Keratinocyte (primary cell): ENCODE measurements at regions not wholly inside any gene's neighbourhood (a gene's known extent, or its start where the extent isn't known, plus 50 kb on each side); places are given as distances from the start of the nearest gene placed in this dataset.

ENCODE experiments used
- DNase-seq: peaks from one replicate; pipeline ENCODE4 v3.0.0-alpha.2; 2011; ENCODE audit warnings: low read depth, missing footprints, low spot score
- FAIRE-seq: peaks from 2 replicates; lab custom pipeline; 2011; peaks lifted over from hg19 to GRCh38; lab: Jason Lieb, UNC
- H2AFZ ChIP-seq: 2 replicates; pipeline ENCODE4 v1.6.0; 2012; ENCODE audit warnings: low read length, control low read depth, inconsistent platforms; ENCODE audit not compliant: control insufficient read depth
- H3K27ac ChIP-seq: 2 replicates; pipeline ENCODE4 v1.5.1; 2011; ENCODE audit warnings: low read length; ENCODE audit not compliant: control insufficient read depth, insufficient read depth
- H3K27me3 ChIP-seq: 3 replicates; pipeline ENCODE4 v1.6.0; 2011; ENCODE audit warnings: low read length; ENCODE audit not compliant: control insufficient read depth, insufficient read depth; ENCODE audit errors: extremely low read depth
- H3K36me3 ChIP-seq, 2 experiments: 2 replicates in 1 of 2; 3 replicates in 1 of 2; pipeline ENCODE4 v1.5.1; 2011; ENCODE audit warnings: low read length in 2 of 2, mild to moderate bottlenecking in 1 of 2; ENCODE audit not compliant: control insufficient read depth in 2 of 2, insufficient read depth in 2 of 2; ENCODE audit errors: extremely low read depth in 1 of 2
- H3K4me1 ChIP-seq: 3 replicates; pipeline ENCODE4 v1.5.1; 2011; ENCODE audit warnings: low read length; ENCODE audit not compliant: control insufficient read depth, insufficient read depth; ENCODE audit errors: extremely low read depth
- H3K4me2 ChIP-seq: 3 replicates; pipeline ENCODE4 v1.6.0; 2011; ENCODE audit warnings: low read depth, low read length; ENCODE audit not compliant: control insufficient read depth, insufficient read depth; ENCODE audit errors: extremely low read depth
- H3K4me3 ChIP-seq, 3 experiments: fragments of 200-600 bp in 1 of 3; sonication (generic) in 1 of 3; 2 replicates in 2 of 3; 3 replicates in 1 of 3; pipeline ENCODE4 v1.5.1; 2011 to 2016; ENCODE audit warnings: low read length in 3 of 3, mild to moderate bottlenecking in 3 of 3, control low read depth in 2 of 3, inconsistent platforms in 1 of 3, low read depth in 1 of 3, mixed read lengths in 1 of 3, mixed run types in 1 of 3, moderate library complexity in 1 of 3; ENCODE audit not compliant: control insufficient read depth in 2 of 3, insufficient read depth in 2 of 3; ENCODE audit errors: extremely low read depth in 1 of 3
- H3K79me2 ChIP-seq: 2 replicates; pipeline ENCODE4 v1.6.0; 2012; ENCODE audit warnings: low read length; ENCODE audit not compliant: control insufficient read depth, insufficient read depth
- H3K9ac ChIP-seq: 3 replicates; pipeline ENCODE4 v1.6.0; 2011; ENCODE audit warnings: low read length; ENCODE audit not compliant: control insufficient read depth, insufficient read depth; ENCODE audit errors: extremely low read depth
- H3K9me1 ChIP-seq: 3 replicates; pipeline ENCODE4 v1.6.0; 2011; ENCODE audit warnings: low read length; ENCODE audit not compliant: control insufficient read depth, insufficient read depth; ENCODE audit errors: extremely low read depth
- H3K9me3 ChIP-seq: 2 replicates; pipeline ENCODE4 v1.5.1; 2012; ENCODE audit warnings: low read depth, low read length; ENCODE audit not compliant: control insufficient read depth
- H4K20me1 ChIP-seq: 3 replicates; pipeline ENCODE4 v1.6.0; 2011; ENCODE audit warnings: low read length; ENCODE audit not compliant: control insufficient read depth, insufficient read depth; ENCODE audit errors: extremely low read depth
- EZH2 ChIP-seq: IDR thresholded peaks from one replicate; pipeline ENCODE4 v1.6.1; 2012; ENCODE audit warnings: inconsistent platforms, mild to moderate bottlenecking, low read length, moderate library complexity
- dilution Hi-C: fragments of 300-500 bp; cut with MboI; formaldehyde crosslinking; loops from one replicate; pipeline ENCODE4 v1.7.0; 2020; ENCODE audit warnings: low sequenced_read_pairs; ENCODE audit not compliant: extremely low pct_ligation_motif_present
- TF ChIP-seq, protein P1 (sequence below), 3 experiments: IDR thresholded peaks in 1 of 3; conservative IDR thresholded peaks in 1 of 3; optimal IDR thresholded peaks in 1 of 3; 2 replicates in 2 of 3; 3 replicates in 1 of 3; pipeline versions ENCODE3 to v1.5.1; 2011; ENCODE audit warnings: low read length in 3 of 3, mild to moderate bottlenecking in 3 of 3, moderate library complexity in 2 of 3, control low read depth in 1 of 3, inconsistent platforms in 1 of 3; ENCODE audit not compliant: insufficient read depth in 2 of 3; ENCODE audit errors: extremely low read depth in 1 of 3

DNA sequence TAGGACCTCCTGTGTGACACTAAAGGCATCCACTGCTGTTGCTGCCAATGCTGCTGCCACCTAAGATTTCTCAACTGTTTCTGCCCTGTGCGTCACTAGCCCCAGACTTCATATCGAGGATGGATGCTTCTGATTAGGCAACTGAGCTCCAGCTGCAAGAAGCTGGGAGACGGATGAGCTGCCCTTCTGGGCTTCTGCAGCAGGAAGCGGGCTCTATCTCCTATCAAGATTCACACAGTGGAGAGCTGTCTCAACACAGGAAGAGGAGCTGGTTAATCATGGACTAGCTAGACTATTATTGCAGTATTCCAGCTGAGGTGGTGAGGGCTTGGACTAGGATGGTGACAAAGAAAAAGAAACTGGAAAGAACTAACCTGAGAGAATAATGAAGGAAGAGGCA, 59.2 kb upstream of the PELI2 start:
- Histone ChIP-seq H3K27ac (no peak overlapping the region), H3K4me2 (no peak overlapping the region), H3K9me3 (no peaks in the 10 kb centered on the region), H4K20me1 (no peaks in the 10 kb centered on the region), H3K27me3 (no peaks in the 10 kb centered on the region), H3K79me2 (no peaks in the 10 kb centered on the region), H3K9ac (no peak overlapping the region), H3K4me3 (no peak overlapping the region), H2AFZ (no peak overlapping the region), H3K9me1 (no peaks in the 10 kb centered on the region), H3K4me1 (no peaks in the 10 kb centered on the region), H3K36me3 (no peaks in the 10 kb centered on the region)
- DNase-seq = no peak
- TF ChIP-seq, protein P1, sequence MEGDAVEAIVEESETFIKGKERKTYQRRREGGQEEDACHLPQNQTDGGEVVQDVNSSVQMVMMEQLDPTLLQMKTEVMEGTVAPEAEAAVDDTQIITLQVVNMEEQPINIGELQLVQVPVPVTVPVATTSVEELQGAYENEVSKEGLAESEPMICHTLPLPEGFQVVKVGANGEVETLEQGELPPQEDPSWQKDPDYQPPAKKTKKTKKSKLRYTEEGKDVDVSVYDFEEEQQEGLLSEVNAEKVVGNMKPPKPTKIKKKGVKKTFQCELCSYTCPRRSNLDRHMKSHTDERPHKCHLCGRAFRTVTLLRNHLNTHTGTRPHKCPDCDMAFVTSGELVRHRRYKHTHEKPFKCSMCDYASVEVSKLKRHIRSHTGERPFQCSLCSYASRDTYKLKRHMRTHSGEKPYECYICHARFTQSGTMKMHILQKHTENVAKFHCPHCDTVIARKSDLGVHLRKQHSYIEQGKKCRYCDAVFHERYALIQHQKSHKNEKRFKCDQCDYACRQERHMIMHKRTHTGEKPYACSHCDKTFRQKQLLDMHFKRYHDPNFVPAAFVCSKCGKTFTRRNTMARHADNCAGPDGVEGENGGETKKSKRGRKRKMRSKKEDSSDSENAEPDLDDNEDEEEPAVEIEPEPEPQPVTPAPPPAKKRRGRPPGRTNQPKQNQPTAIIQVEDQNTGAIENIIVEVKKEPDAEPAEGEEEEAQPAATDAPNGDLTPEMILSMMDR (optimal IDR thresholded peaks at IDR 0.05 in 1 of 3, IDR thresholded peaks at IDR 0.05 in 1 of 3, conservative IDR thresholded peaks at IDR 0.05 in 1 of 3; ENCODE audit: extremely low read depth in 1 of 3, insufficient read depth in 2 of 3, low read length in 3 of 3) = no peak
- no peak for TF ChIP-seq EZH2
- FAIRE-seq = no peak
- dilution Hi-C loops = no loop called here

DNA sequence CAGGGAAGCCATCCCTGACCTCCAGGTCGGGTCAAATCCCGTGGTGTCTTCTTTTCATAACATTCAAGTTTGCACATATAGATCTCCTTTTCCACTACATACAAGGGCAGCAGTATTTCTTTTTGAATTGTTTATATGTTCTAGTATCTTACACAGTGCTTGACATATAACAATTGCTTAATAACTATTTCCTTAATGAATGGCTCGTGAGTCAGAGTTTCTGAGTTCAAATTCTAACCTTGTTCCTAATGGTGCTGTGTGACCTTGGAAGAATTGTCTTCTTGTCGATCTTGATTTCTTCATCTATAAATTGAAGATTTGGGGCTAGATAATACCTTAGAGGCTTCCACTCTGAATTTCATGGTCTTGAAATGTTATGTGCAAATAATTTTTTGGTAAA, 57.2 kb upstream of the PELI2 start:
- dilution Hi-C loops = no loop called here
- H3K4me2 ChIP-seq = no peak overlapping the region
- H3K9me1 ChIP-seq = no peaks in the 10 kb centered on the region
- H3K27ac ChIP-seq = no peak overlapping the region
- no peaks in the 10 kb centered on the region for H3K36me3 ChIP-seq
- no peaks in the 10 kb centered on the region for H3K9me3 ChIP-seq
- no peaks in the 10 kb centered on the region for H3K79me2 ChIP-seq
- FAIRE-seq (no peak), DNase-seq (no peak)
- no peaks in the 10 kb centered on the region for H3K4me1 ChIP-seq
- H4K20me1 ChIP-seq = no peaks in the 10 kb centered on the region
- TF ChIP-seq, protein P1 (optimal IDR thresholded peaks at IDR 0.05 in 1 of 3, IDR thresholded peaks at IDR 0.05 in 1 of 3, conservative IDR thresholded peaks at IDR 0.05 in 1 of 3; ENCODE audit: extremely low read depth in 1 of 3, insufficient read depth in 2 of 3, low read length in 3 of 3) = no peak
- no peak for TF ChIP-seq EZH2
- no peak overlapping the region for H2AFZ ChIP-seq
- no peaks in the 10 kb centered on the region for H3K27me3 ChIP-seq
- H3K4me3 ChIP-seq = no peak overlapping the region
- H3K9ac ChIP-seq = no peak overlapping the region
